Endometrium (tissue), 2 donors: ENCODE measurements at regions not wholly inside any gene's neighbourhood (a gene's known extent, or its start where the extent isn't known, plus 50 kb on each side); places are given as distances from the start of the nearest gene placed in this dataset.

Experiments
- FAIRE-seq: peaks from 2 replicates; lab custom pipeline; 2012; peaks lifted over from hg19 to GRCh38; lab: Jason Lieb, UNC
- donor health status: control.
- donor health status: control.

- no peak for FAIRE-seq
Observed at GRCh38 chr11:134907636-134908035, 495.6 kb upstream of the B3GAT1 start.

GRCh38 chr11:134906356-134906955, 494.4 kb upstream of the B3GAT1 start:
- no peak for FAIRE-seq

- no peak for FAIRE-seq
Observed at GRCh38 chr11:134905928-134906327, 493.9 kb upstream of the B3GAT1 start.

GRCh38 chr11:134905517-134905916, 493.5 kb upstream of the B3GAT1 start:
- FAIRE-seq: no peak

GRCh38 chr11:134904103-134904790, 492.2 kb upstream of the B3GAT1 start:
- FAIRE-seq: no peak

GRCh38 chr11:134901955-134902918, 490.2 kb upstream of the B3GAT1 start:
- FAIRE-seq: no peak

- FAIRE-seq: no peak
Observed at GRCh38 chr11:134901542-134901941, 489.5 kb upstream of the B3GAT1 start.

- FAIRE-seq: no peak
Observed at GRCh38 chr11:134893810-134894685, 482.0 kb upstream of the B3GAT1 start.

GRCh38 chr11:134890446-134890845, 478.4 kb upstream of the B3GAT1 start:
- no peak for FAIRE-seq

- FAIRE-seq: no peak
Observed at GRCh38 chr11:134889832-134890231, 477.8 kb upstream of the B3GAT1 start.

GRCh38 chr11:134888821-134889220, 476.8 kb upstream of the B3GAT1 start:
- FAIRE-seq: no peak

GRCh38 chr11:134887896-134888295, 475.9 kb upstream of the B3GAT1 start:
- FAIRE-seq: no peak

- FAIRE-seq: no peak
Observed at GRCh38 chr11:134883484-134883883, 471.4 kb upstream of the B3GAT1 start.

- FAIRE-seq: no peak
Observed at GRCh38 chr11:134882671-134883297, 470.7 kb upstream of the B3GAT1 start.

- no peak for FAIRE-seq
Observed at GRCh38 chr11:134882141-134882540, 470.1 kb upstream of the B3GAT1 start.

GRCh38 chr11:134880788-134881187, 468.7 kb upstream of the B3GAT1 start:
- no peak for FAIRE-seq

GRCh38 chr11:134879931-134880330, 467.9 kb upstream of the B3GAT1 start:
- no peak for FAIRE-seq

- FAIRE-seq: no peak
Observed at GRCh38 chr11:134879341-134879740, 467.3 kb upstream of the B3GAT1 start.

- no peak for FAIRE-seq
Observed at GRCh38 chr11:134878785-134879184, 466.7 kb upstream of the B3GAT1 start.

- no peak for FAIRE-seq
Observed at GRCh38 chr11:134876226-134876625, 464.2 kb upstream of the B3GAT1 start.

- no peak for FAIRE-seq
Observed at GRCh38 chr11:134866981-134867675, 455.1 kb upstream of the B3GAT1 start.
